ENCODE measurements at regions not wholly inside any gene's neighbourhood (a gene's known extent, or its start where the extent isn't known, plus 50 kb on each side); places are given as distances from the start of the nearest gene placed in this dataset.

DNA sequence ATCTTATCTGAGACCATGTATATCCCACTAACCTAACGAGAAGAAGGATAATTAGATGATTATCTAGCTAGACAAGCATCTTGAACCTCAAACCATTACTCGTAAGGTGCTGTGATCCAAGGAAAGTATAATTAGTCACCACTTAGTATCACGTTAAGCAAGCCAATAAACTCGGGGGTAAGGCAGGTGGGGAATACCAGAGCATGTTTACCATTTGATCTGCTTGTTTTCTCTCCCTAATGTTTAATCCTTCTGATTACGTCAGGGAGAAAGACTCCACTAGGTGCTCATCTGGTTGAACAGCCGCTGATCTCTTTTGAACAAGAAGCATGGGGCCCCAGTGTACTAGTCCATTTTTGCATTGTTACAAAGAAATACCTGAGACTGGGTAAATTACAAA, 69.9 kb upstream of the SLC1A1 start:
- DNase-seq: no peak
- Histone ChIP-seq H3K4me3 (no peak overlapping the region), H3K27ac (no peak overlapping the region), H3K4me1 (no peaks in the 10 kb centered on the region), H3K36me3 (no peaks in the 10 kb centered on the region), H3K9me3 (no peaks in the 10 kb centered on the region), H3K27me3 (no peaks in the 10 kb centered on the region)
- no peak for TF ChIP-seq EP300 (IDR thresholded peaks at IDR 0.05)
- intact Hi-C loops (cut with DNase I): no loop called here
- 62 to 78% methylated on average over 6 of the region's 6 CpGs for WGBS, 2 donors

DNA sequence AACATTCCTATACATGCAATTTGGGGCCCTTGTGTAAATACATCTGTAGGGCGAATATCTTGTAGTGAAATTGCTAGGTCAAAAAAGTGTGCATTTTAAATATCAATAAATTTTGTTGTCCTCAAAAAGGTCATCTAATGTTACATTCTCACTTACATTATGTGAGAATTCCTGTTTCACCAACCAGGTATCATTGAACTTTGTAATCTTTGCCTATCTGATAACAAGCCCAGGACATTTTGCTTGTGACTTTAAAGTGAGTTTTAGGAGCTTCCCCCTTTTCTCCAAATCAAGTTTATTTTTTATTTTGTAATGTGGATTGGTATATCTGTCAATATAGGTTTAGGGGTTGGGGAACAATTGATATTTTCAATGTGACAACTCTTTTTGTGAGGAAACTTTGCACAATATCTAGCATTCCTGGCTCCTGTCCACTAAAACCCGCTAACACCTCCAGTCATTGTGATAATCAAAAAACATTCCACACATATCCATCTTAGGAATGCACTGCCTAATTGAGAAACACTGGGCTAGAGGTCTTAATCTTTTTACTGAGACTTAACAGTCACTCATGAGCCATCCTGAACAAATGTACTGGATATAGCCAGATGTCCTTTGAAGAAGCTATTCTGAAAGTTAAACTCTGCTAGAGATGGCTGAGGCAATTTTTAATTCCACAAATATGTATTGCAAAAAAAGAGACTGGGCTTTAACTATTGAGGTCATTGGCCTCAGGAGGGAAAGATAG, 72.5 kb upstream of the SLC1A1 start:
- no peak overlapping the region for H3K4me3 ChIP-seq
- no peaks in the 10 kb centered on the region for H3K4me1 ChIP-seq
- intact Hi-C loops (cut with DNase I): no loop called here
- WGBS, 2 donors: 92 to 94% methylated on average over 2 of the region's 2 CpGs
- no peaks in the 10 kb centered on the region for H3K9me3 ChIP-seq
- TF ChIP-seq POLR2AphosphoS5 (IDR thresholded peaks at IDR 0.05) (no peak), CTCF (IDR thresholded peaks at IDR 0.05) (no peak), EP300 (IDR thresholded peaks at IDR 0.05) (no peak), POLR2A (IDR thresholded peaks at IDR 0.05) (no peak)
- no peak for DNase-seq
- H3K27ac ChIP-seq: no peak overlapping the region
- no peaks in the 10 kb centered on the region for H3K27me3 ChIP-seq
- H3K36me3 ChIP-seq: no peaks in the 10 kb centered on the region

- WGBS, 2 donors: 82 to 88% methylated on average over 1 of the region's 1 CpG
- Histone ChIP-seq H3K4me1 (no peaks in the 10 kb centered on the region), H3K27me3 (no peaks in the 10 kb centered on the region), H3K36me3 (no peaks in the 10 kb centered on the region), H3K9me3 (no peaks in the 10 kb centered on the region), H3K27ac (no peak overlapping the region), H3K4me3 (no peak overlapping the region)
- intact Hi-C loops (cut with DNase I): no loop called here
- no peak for DNase-seq
- TF ChIP-seq CTCF (IDR thresholded peaks at IDR 0.05) (no peak), POLR2A (IDR thresholded peaks at IDR 0.05) (no peak), EP300 (IDR thresholded peaks at IDR 0.05) (no peak), POLR2AphosphoS5 (IDR thresholded peaks at IDR 0.05) (no peak)
These were observed 73.8 kb upstream of the SLC1A1 start for GRCh38 chr9:4416467-4416866.

DNA sequence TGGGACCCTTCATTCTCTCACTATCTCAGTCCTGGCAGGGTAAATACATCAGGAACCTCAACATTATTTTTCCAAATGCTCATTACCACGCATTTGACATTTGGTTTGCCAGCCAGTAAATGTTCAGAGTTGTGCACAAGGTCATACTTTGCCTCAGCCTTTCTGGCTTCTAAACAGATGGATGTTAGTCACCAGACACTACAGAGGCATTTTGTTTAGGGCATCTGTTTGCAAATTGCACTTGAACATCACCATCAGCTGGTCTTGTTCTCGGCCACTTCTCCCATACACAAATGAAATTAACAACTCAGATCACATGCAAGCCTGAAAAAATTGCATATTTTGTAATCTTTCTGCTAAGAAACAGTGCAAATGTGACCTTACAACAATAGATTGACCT, 75.0 kb upstream of the SLC1A1 start:
- H3K27me3 ChIP-seq: no peaks in the 10 kb centered on the region
- TF ChIP-seq EP300 (IDR thresholded peaks at IDR 0.05) (no peak), CTCF (IDR thresholded peaks at IDR 0.05) (no peak), POLR2AphosphoS5 (IDR thresholded peaks at IDR 0.05) (no peak), POLR2A (IDR thresholded peaks at IDR 0.05) (no peak)
- whole genome bisulfite sequencing, 2 donors: 85% methylated on average over 2 of the region's 2 CpGs
- H3K9me3 ChIP-seq: no peaks in the 10 kb centered on the region
- H3K4me3 ChIP-seq: no peak overlapping the region
- H3K4me1 ChIP-seq: no peaks in the 10 kb centered on the region
- intact Hi-C loops (cut with DNase I): no loop called here
- H3K36me3 ChIP-seq: no peaks in the 10 kb centered on the region
- H3K27ac ChIP-seq: no peak overlapping the region
- DNase-seq: no peak

- intact Hi-C loops (cut with DNase I): no loop called here
- H3K27me3 ChIP-seq: no peaks in the 10 kb centered on the region
- no peaks in the 10 kb centered on the region for H3K36me3 ChIP-seq
- DNase-seq: no peak
- H3K4me1 ChIP-seq: no peaks in the 10 kb centered on the region
- H3K4me3 ChIP-seq: no peak overlapping the region
- H3K27ac ChIP-seq: no peak overlapping the region
- 81 to 90% methylated on average over 1 of the region's 1 CpG for WGBS, 2 donors
- H3K9me3 ChIP-seq: no peaks in the 10 kb centered on the region
- TF ChIP-seq EP300 (IDR thresholded peaks at IDR 0.05) (no peak), POLR2AphosphoS5 (IDR thresholded peaks at IDR 0.05) (no peak), POLR2A (IDR thresholded peaks at IDR 0.05) (no peak), CTCF (IDR thresholded peaks at IDR 0.05) (no peak)
These were observed 76.4 kb upstream of the SLC1A1 start for GRCh38 chr9:4413856-4414255.
